ENCODE measurements at regions not wholly inside any gene's neighbourhood (a gene's known extent, or its start where the extent isn't known, plus 50 kb on each side); places are given as distances from the start of the nearest gene placed in this dataset.

DNA sequence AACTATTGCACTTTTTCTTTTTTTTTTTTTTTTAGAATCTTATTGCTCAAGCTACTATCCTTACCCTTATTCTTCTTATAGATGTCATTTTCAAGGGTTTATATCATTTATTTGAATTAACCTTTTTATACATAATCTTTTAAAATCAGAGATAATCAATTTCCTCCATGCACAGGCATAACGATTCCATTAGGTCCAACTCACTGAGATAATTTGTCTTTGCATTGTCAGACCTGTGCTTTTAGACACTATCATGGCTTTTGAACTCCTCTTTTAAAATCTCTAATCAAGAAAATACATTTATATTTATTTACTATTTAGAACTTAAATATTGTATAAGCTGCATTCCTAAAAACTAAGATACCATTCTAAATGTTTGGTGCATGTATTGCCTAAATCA, 1454.9 kb downstream of the ZPLD1 start:
- intact Hi-C loops (cut with micrococcal nuclease; ENCODE audit: unreplicated experiment): no loop called here

DNA sequence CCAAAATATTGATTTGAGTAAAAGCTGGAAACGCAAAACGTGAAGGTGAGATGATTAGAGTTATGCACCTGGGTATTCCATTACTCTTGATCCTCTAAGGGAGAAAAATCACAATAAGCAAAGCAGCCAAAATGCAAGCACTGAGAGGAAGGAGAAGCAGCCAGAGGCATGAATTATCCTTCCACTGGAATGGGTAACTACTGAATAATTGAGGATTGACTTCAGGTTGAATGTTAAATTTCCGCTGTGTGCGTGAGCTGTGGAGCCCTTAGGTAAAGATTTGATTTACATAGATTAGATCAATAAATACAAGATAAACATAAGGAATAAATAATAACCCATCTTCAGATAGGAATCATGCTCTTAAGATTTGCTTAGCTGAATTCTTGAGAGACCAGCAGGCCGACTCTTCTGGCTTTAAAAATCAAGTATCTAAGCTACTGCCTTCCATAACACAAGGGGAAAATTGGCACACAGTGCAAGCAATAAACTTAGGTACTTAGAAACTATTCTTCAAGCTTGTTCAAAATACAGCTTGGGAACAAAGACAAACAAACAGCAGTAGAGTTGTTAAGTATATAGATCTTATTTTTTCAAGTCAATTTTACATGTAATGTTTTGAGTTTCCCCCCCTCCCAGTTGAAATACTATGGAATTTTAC, 1459.5 kb downstream of the ZPLD1 start:
- TF ChIP-seq TCF7L2 (IDR thresholded peaks at IDR 0.05; ENCODE audit: low read depth, low read length): no peak
- TF ChIP-seq SIN3A (IDR thresholded peaks at IDR 0.05; ENCODE audit: borderline replicate concordance, insufficient read depth, low read depth, low read length): no peak
- TF ChIP-seq, protein P1, sequence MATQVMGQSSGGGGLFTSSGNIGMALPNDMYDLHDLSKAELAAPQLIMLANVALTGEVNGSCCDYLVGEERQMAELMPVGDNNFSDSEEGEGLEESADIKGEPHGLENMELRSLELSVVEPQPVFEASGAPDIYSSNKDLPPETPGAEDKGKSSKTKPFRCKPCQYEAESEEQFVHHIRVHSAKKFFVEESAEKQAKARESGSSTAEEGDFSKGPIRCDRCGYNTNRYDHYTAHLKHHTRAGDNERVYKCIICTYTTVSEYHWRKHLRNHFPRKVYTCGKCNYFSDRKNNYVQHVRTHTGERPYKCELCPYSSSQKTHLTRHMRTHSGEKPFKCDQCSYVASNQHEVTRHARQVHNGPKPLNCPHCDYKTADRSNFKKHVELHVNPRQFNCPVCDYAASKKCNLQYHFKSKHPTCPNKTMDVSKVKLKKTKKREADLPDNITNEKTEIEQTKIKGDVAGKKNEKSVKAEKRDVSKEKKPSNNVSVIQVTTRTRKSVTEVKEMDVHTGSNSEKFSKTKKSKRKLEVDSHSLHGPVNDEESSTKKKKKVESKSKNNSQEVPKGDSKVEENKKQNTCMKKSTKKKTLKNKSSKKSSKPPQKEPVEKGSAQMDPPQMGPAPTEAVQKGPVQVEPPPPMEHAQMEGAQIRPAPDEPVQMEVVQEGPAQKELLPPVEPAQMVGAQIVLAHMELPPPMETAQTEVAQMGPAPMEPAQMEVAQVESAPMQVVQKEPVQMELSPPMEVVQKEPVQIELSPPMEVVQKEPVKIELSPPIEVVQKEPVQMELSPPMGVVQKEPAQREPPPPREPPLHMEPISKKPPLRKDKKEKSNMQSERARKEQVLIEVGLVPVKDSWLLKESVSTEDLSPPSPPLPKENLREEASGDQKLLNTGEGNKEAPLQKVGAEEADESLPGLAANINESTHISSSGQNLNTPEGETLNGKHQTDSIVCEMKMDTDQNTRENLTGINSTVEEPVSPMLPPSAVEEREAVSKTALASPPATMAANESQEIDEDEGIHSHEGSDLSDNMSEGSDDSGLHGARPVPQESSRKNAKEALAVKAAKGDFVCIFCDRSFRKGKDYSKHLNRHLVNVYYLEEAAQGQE (IDR thresholded peaks at IDR 0.05; ENCODE audit: insufficient read depth in 1 of 2, low read depth in 2 of 2, low read length in 1 of 2): no peak
- TF ChIP-seq CTCF (IDR thresholded peaks at IDR 0.05): no peak
- H3K9me3 ChIP-seq (ENCODE audit: control insufficient read depth, insufficient read depth, low read depth, low read length): no peaks in the 10 kb centered on the region
- ChIA-PET CTCF (interaction anchor here (0.6 kb wide), 1 partner anchor 205 kb away, joined by 12 read pairs; no protein-coding TSS in a partner anchor), POLR2A (no interaction called here)
- no peaks in the 10 kb centered on the region for H3K36me3 ChIP-seq (ENCODE audit: control insufficient read depth, insufficient read depth, low read length)
- in situ Hi-C loops (cut with HindIII; ENCODE audit: low pct_unique_long_range_greater_than_20kb, low sequenced_read_pairs): no loop called here
- H3K27ac ChIP-seq (ENCODE audit: low read length): no peak overlapping the region
- no peak for ATAC-seq
- BruUV-seq (replicated peaks): no TSS peak
- DNase-seq (ENCODE audit: low read depth, low spot score): no peak
- H3K4me3 ChIP-seq (ENCODE audit: low read depth in 2 of 2, low read length in 2 of 2): no peak overlapping the region
- intact Hi-C loops (cut with micrococcal nuclease; ENCODE audit: unreplicated experiment): no loop called here
- no peaks in the 10 kb centered on the region for H3K27me3 ChIP-seq (ENCODE audit: control insufficient read depth, insufficient read depth, low read length)
- no peaks in the 10 kb centered on the region for H3K4me1 ChIP-seq (ENCODE audit: control insufficient read depth, insufficient read depth, low read length)

More for the DNA sequence above, 1454.9 kb downstream of the ZPLD1 start:
- no peaks in the 10 kb centered on the region for H3K9me3 ChIP-seq (ENCODE audit: control insufficient read depth, insufficient read depth, low read depth, low read length)
- POLR2A ChIA-PET: no interaction called here
- H3K4me3 ChIP-seq (ENCODE audit: low read depth in 2 of 2, low read length in 2 of 2): no peak overlapping the region
- no peaks in the 10 kb centered on the region for H3K36me3 ChIP-seq (ENCODE audit: control insufficient read depth, insufficient read depth, low read length)
- DNase-seq (ENCODE audit: low read depth, low spot score) (no peak), ATAC-seq (no peak)
- BruUV-seq (replicated peaks): no TSS peak
- H3K27me3 ChIP-seq (ENCODE audit: control insufficient read depth, insufficient read depth, low read length): no peaks in the 10 kb centered on the region
- CTCF ChIA-PET: no interaction called here
- H3K4me1 ChIP-seq (ENCODE audit: control insufficient read depth, insufficient read depth, low read length): no peaks in the 10 kb centered on the region
- TF ChIP-seq CTCF (IDR thresholded peaks at IDR 0.05) (no peak), TCF7L2 (IDR thresholded peaks at IDR 0.05; ENCODE audit: low read depth, low read length) (no peak), SIN3A (IDR thresholded peaks at IDR 0.05; ENCODE audit: borderline replicate concordance, insufficient read depth, low read depth, low read length) (no peak), POLR2AphosphoS5 (IDR thresholded peaks at IDR 0.05; ENCODE audit: low read depth, low read length) (no peak)
- TF ChIP-seq, protein P1 (IDR thresholded peaks at IDR 0.05; ENCODE audit: insufficient read depth in 1 of 2, low read depth in 2 of 2, low read length in 1 of 2): no peak
- in situ Hi-C loops (cut with HindIII; ENCODE audit: low pct_unique_long_range_greater_than_20kb, low sequenced_read_pairs): no loop called here
- no peak overlapping the region for H3K27ac ChIP-seq (ENCODE audit: low read length)
